GM13976 (cell line): ENCODE measurements at regions not wholly inside any gene's neighbourhood (a gene's known extent, or its start where the extent isn't known, plus 50 kb on each side); places are given as distances from the start of the nearest gene placed in this dataset.

Experiments used
- DNase-seq: peaks from one replicate; pipeline ENCODE4 v3.0.0; 2012; ENCODE audit warnings: low spot score
- CTCF ChIP-seq: IDR thresholded peaks from 2 replicates; pipeline ENCODE4 v1.5.1; 2012; ENCODE audit warnings: borderline replicate concordance, mild to moderate bottlenecking; ENCODE audit not compliant: insufficient read depth; ENCODE audit errors: extremely low read depth, missing control alignments, control extremely low read depth
- in situ Hi-C: fragments of 300-500 bp; cut with MboI; formaldehyde crosslinking; loops from one replicate; pipeline ENCODE4 v1.12.0; 2022; ENCODE audit warnings: low sequenced_read_pairs, mixed read lengths, inconsistent platforms; ENCODE audit not compliant: unreplicated experiment

GRCh38 chr1:91575909-91576519 is 75.4 kb downstream of the CDC7 start:
- TF ChIP-seq CTCF, result no peak
- no peak for DNase-seq
- in situ Hi-C loops, result no loop called here

GRCh38 chr1:91578320-91579109 is 77.9 kb downstream of the CDC7 start:
- in situ Hi-C loops, result no loop called here
- DNase-seq, result no peak
- no peak for TF ChIP-seq CTCF

- in situ Hi-C loops, result no loop called here
- no peak for DNase-seq
Measured at GRCh38 chr1:91579658-91580228, 79.1 kb downstream of the CDC7 start.

GRCh38 chr1:91582431-91582921 is 81.8 kb downstream of the CDC7 start:
- no peak for TF ChIP-seq CTCF
- in situ Hi-C loops, result no loop called here
- DNase-seq, result no peak

More at GRCh38 chr1:91579658-91580228, 79.1 kb downstream of the CDC7 start:
- TF ChIP-seq CTCF, result no peak

- no peak for DNase-seq
- in situ Hi-C loops, result no loop called here
- no peak for TF ChIP-seq CTCF
Measured at GRCh38 chr1:91583326-91583755, 82.7 kb downstream of the CDC7 start.

GRCh38 chr1:91584309-91584708 is 83.7 kb downstream of the CDC7 start:
- TF ChIP-seq CTCF, result no peak
- in situ Hi-C loops, result no loop called here
- no peak for DNase-seq
